Fibroblast of the aortic adventitia (primary cell): ENCODE measurements at regions not wholly inside any gene's neighbourhood (a gene's known extent, or its start where the extent isn't known, plus 50 kb on each side); places are given as distances from the start of the nearest gene placed in this dataset.
A peak's percentile ranks its signal among the peaks of the same experiment; 100 is the strongest.
"Not testable (repeated sequence)": the region's sequence is repeated elsewhere in the genome, so short reads cannot be mapped to it uniquely, and the experiment has no call there.

Experiments used
- DNase-seq: peaks from one replicate; pipeline ENCODE4 v3.0.0-alpha.2; 2010; ENCODE audit warnings: low read depth
- H3K4me3 ChIP-seq: 2 replicates; pipeline ENCODE4 v1.5.1; 2011; ENCODE audit warnings: low read depth, mild to moderate bottlenecking, control low read depth, low read length, moderate library complexity
- CTCF ChIP-seq: IDR thresholded peaks from 2 replicates; pipeline ENCODE4 v1.5.1; 2011; ENCODE audit warnings: mild to moderate bottlenecking, low read length, control low read depth, inconsistent platforms; ENCODE audit not compliant: insufficient read depth

- no peak for DNase-seq
- H3K4me3 ChIP-seq, result no peak overlapping the region
- TF ChIP-seq CTCF, result no peak
Measured at GRCh38 chr5:124173386-124173785, 573.1 kb downstream of the ZNF608 start.

GRCh38 chr5:124172389-124173003 lies 573.9 kb downstream of the ZNF608 start:
- DNase-seq, result no peak
- H3K4me3 ChIP-seq, result no peak overlapping the region
- TF ChIP-seq CTCF, result no peak

- not testable (repeated sequence) for DNase-seq, H3K4me3 ChIP-seq
Measured at GRCh38 chr5:124168093-124168492, 578.3 kb downstream of the ZNF608 start.

GRCh38 chr5:124162767-124163532 lies 583.5 kb downstream of the ZNF608 start:
- TF ChIP-seq CTCF, result no peak
- no peak overlapping the region for H3K4me3 ChIP-seq
- DNase-seq, result no peak

GRCh38 chr5:124161266-124161665 lies 585.2 kb downstream of the ZNF608 start:
- no peak for TF ChIP-seq CTCF
- DNase-seq, result no peak
- H3K4me3 ChIP-seq, result no peak overlapping the region

- H3K4me3 ChIP-seq, result no peak overlapping the region
- DNase-seq, result no peak
- no peak for TF ChIP-seq CTCF
Measured at GRCh38 chr5:124160265-124160664, 586.2 kb downstream of the ZNF608 start.

- no peak for TF ChIP-seq CTCF
- H3K4me3 ChIP-seq, result peak overlapping the region; percentile 31
- DNase-seq, result peak; percentile 11
Measured at GRCh38 chr5:124157320-124157719, 589.1 kb downstream of the ZNF608 start.
